ENCODE measurements at regions not wholly inside any gene's neighbourhood (a gene's known extent, or its start where the extent isn't known, plus 50 kb on each side); places are given as distances from the start of the nearest gene placed in this dataset.

DNA sequence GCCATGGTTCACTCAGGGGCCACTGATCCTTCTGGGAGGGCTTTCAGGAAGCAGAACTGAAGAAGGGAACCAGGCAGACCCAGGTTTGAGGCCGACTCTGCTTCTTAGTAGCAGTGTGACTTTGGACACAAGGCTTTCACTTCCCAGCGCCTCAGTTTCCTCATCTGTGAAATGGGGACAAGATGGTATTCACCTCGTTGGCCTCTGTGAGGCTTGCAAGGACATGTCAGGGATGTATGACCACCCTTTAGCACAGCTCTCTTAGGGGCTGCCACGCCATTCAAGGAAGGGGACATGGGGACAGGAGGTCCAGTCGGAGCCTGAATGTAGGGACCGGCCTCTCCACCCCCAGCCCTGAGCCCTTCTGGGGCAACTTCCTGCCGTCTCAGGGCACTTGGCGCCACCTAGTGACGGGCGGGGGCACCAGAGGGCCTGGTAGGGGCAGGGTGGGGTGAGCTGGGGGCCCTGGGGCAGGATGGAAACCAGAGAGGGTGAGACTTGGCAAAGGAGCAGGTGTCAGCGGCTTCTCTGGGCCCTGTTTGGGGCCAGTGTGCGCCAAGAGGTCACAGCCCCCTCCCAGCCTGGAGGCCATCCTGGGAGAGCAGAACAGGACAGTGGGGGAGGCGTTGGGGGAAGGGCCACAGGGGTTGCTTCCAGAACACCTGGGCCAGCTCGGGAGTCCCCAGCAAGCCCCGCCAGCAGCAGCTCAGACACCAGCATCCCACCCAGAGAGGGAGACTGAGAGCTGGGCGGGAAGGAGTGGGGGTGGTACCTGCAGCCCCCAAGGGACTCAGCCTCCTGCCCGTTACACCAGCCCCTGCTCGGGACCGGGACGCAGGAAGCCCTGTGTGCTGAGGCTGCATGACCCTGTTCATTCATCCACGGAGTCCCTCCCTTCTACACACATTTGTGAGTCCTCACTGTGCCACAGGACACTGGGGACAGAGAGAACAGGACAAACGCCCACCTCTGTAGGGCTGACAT is 102.5 kb upstream of the TARDBP start:
- TF ChIP-seq, protein P1, sequence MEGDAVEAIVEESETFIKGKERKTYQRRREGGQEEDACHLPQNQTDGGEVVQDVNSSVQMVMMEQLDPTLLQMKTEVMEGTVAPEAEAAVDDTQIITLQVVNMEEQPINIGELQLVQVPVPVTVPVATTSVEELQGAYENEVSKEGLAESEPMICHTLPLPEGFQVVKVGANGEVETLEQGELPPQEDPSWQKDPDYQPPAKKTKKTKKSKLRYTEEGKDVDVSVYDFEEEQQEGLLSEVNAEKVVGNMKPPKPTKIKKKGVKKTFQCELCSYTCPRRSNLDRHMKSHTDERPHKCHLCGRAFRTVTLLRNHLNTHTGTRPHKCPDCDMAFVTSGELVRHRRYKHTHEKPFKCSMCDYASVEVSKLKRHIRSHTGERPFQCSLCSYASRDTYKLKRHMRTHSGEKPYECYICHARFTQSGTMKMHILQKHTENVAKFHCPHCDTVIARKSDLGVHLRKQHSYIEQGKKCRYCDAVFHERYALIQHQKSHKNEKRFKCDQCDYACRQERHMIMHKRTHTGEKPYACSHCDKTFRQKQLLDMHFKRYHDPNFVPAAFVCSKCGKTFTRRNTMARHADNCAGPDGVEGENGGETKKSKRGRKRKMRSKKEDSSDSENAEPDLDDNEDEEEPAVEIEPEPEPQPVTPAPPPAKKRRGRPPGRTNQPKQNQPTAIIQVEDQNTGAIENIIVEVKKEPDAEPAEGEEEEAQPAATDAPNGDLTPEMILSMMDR (IDR thresholded peaks at IDR 0.05; ENCODE audit: low read depth, low read length) = peak; percentile 52
- TF ChIP-seq POLR2A (IDR thresholded peaks at IDR 0.05; ENCODE audit: extremely low read depth, insufficient read length) = no peak
- TF ChIP-seq, protein P2, sequence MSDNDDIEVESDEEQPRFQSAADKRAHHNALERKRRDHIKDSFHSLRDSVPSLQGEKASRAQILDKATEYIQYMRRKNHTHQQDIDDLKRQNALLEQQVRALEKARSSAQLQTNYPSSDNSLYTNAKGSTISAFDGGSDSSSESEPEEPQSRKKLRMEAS (IDR thresholded peaks at IDR 0.05; ENCODE audit: low read depth, low read length) = no peak

Data from NB4 (cell line).